Pancreas (tissue), 10 donors: ENCODE measurements at regions not wholly inside any gene's neighbourhood (a gene's known extent, or its start where the extent isn't known, plus 50 kb on each side); places are given as distances from the start of the nearest gene placed in this dataset.

Experiments used
- ATAC-seq, 4 donors: fragments of 200-7000 bp; cut with Tn5 transposase; one replicate each; pipeline versions ENCODE4 v1.8.0 to v1.9.1; 2020; ENCODE audit warnings: mild to moderate bottlenecking in 4 of 4, moderate library complexity in 4 of 4
- DNase-seq, 6 donors: peaks; one replicate each; pipeline ENCODE4 v3.0.0-alpha.2; 2020
- FAIRE-seq: peaks from 2 replicates; lab custom pipeline; 2012; peaks lifted over from hg19 to GRCh38; lab: Jason Lieb, UNC
- H3K27ac ChIP-seq, 4 donors: fragments of 200-600 bp; sonication (generic); 1 replicate in 3 of 4; 2 replicates in 1 of 4; pipeline versions ENCODE4 v1.5.0 to v1.8.0; 2020
- H3K27me3 ChIP-seq, 4 donors: fragments of 200-600 bp; one replicate each; pipeline ENCODE4 v1.8.0; 2021
- H3K36me3 ChIP-seq, 3 donors: fragments of 200-600 bp; sonication (generic) in 1 of 3; one replicate each; pipeline versions ENCODE4 v1.5.0 to v1.8.0; 2020 to 2021
- H3K4me1 ChIP-seq, 3 donors: fragments of 200-600 bp; one replicate each; pipeline ENCODE4 v1.8.0; 2021
- H3K4me3 ChIP-seq, 4 donors: fragments of 200-600 bp; sonication (generic) in 2 of 4; one replicate each; pipeline versions ENCODE4 v1.5.0 to v1.8.0; 2020 to 2021
- H3K9me3 ChIP-seq, 4 donors: fragments of 200-600 bp; one replicate each; pipeline ENCODE4 v1.8.0; 2021
- WGBS, 2 donors: extraction: QIAGEN DNeasy Blood & Tissue Kit; methylation state at CpG; one replicate each; pipeline ENCODE4 v1.1.7; 2013; 5-methylcytosine and 5-hydroxymethylcytosine counted together
- intact Hi-C, 3 donors: fragments of 100-400 bp; cut with DNase I; formaldehyde crosslinking; loops; one replicate each; pipeline versions ENCODE4 v1.11.1 to v1.14.2; 2022
- TF ChIP-seq, protein P1 (sequence below), 4 donors: fragments of 200-600 bp; sonication (generic) in 3 of 4; IDR thresholded peaks; one replicate each; pipeline versions ENCODE4 v1.5.0 to v1.8.0; 2021; ENCODE audit warnings: antibody characterized with exemption in 4 of 4
- donor health status: healthy with polysubstance abuse.
- donor health status: DM: no; HTN: no; CAD: no; lungs with moderate emphysema.
- donor health status: DM: no; HTN: no; CAD: no.
- donor health status: control.
- donor health status: control.
- donor health status: Bipolar disorder and iron deficiency.
- donor health status: DM: yes; HTN: yes; CAD: no.
- donor health status: DM: no; HTN: no; CAD: no.
- donor health status: DM: no; HTN: no; CAD: no.
- donor health status: DM: yes; HTN: yes; CAD: no.

DNA sequence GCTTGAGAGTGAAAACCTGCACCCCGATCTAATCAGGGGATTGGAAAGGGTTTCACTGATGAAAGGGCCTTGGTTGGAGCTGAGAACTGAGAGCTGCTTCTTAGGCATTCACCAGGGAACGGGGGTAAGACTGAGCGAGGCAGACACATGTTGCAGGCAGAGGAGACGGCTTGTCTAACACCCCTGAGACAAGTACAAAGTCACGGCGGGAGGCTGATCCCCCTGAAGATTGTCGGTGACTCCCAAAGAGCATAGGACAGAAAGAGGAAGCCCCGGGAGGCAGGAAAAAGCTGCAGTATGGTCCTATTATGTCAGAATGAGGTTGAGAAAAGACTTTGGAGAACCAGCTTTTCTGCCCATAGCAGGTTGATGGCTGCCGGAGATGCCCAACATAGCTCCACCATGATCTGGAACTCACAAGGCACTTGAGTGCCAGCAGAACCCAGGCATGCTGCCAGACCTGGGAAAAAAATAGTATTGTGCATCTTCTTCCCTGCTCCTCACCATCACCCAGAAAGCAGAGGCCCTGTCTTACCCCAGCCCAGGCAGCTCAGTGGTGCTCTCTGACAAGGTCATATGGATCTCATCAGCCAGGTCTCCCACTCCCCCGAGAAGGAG lies 463.9 kb upstream of the PROX1 start:
- TF ChIP-seq, protein P1, sequence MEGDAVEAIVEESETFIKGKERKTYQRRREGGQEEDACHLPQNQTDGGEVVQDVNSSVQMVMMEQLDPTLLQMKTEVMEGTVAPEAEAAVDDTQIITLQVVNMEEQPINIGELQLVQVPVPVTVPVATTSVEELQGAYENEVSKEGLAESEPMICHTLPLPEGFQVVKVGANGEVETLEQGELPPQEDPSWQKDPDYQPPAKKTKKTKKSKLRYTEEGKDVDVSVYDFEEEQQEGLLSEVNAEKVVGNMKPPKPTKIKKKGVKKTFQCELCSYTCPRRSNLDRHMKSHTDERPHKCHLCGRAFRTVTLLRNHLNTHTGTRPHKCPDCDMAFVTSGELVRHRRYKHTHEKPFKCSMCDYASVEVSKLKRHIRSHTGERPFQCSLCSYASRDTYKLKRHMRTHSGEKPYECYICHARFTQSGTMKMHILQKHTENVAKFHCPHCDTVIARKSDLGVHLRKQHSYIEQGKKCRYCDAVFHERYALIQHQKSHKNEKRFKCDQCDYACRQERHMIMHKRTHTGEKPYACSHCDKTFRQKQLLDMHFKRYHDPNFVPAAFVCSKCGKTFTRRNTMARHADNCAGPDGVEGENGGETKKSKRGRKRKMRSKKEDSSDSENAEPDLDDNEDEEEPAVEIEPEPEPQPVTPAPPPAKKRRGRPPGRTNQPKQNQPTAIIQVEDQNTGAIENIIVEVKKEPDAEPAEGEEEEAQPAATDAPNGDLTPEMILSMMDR (IDR thresholded peaks at IDR 0.05) = no peak
- DNase-seq = no peak
- H3K4me1 ChIP-seq = no peaks in the 10 kb centered on the region

DNA sequence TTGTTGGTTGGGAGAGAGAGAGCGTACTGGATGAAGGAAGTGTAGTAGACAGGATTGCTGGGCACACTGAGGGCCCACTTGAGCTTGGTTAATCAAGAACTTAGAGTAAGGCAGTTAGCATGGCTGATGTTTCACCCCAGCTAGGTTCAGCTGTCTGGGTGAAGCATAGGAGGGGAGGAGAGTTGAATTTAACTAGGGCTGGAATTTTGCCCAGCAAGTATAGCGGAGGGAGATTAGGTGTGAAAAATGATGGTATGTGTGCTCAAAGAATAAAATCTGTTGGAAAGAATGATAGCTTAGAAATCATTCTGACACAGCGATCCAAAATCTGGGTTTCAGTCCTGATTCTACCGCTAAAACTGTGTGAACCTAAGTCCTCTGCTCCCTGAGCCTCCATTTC lies 461.5 kb upstream of the PROX1 start:
- H3K36me3 ChIP-seq = no peaks in the 10 kb centered on the region
- WGBS, 2 donors = 78 to 84% methylated on average over 4 of the region's 4 CpGs
- H3K4me3 ChIP-seq = no peak overlapping the region
- no peak overlapping the region for H3K27ac ChIP-seq
- DNase-seq (no peak), FAIRE-seq (no peak), ATAC-seq (no peak)
- no peaks in the 10 kb centered on the region for H3K9me3 ChIP-seq
- H3K27me3 ChIP-seq = no peaks in the 10 kb centered on the region
- H3K4me1 ChIP-seq = peaks cover 0 to 2% (median 0%) of the 10 kb centered on the region in 3 donors
- TF ChIP-seq, protein P1 (IDR thresholded peaks at IDR 0.05) = no peak
- intact Hi-C loops = no loop called here

More for the DNA sequence above, 463.9 kb upstream of the PROX1 start:
- Histone ChIP-seq H3K9me3 (no peaks in the 10 kb centered on the region), H3K27me3 (no peaks in the 10 kb centered on the region), H3K4me3 (no peak overlapping the region), H3K27ac (no peak overlapping the region), H3K36me3 (no peaks in the 10 kb centered on the region)
- ATAC-seq = no peak
- 78 to 90% methylated on average over 10 of the region's 10 CpGs for WGBS, 2 donors
- intact Hi-C loops = no loop called here
- no peak for FAIRE-seq

DNA sequence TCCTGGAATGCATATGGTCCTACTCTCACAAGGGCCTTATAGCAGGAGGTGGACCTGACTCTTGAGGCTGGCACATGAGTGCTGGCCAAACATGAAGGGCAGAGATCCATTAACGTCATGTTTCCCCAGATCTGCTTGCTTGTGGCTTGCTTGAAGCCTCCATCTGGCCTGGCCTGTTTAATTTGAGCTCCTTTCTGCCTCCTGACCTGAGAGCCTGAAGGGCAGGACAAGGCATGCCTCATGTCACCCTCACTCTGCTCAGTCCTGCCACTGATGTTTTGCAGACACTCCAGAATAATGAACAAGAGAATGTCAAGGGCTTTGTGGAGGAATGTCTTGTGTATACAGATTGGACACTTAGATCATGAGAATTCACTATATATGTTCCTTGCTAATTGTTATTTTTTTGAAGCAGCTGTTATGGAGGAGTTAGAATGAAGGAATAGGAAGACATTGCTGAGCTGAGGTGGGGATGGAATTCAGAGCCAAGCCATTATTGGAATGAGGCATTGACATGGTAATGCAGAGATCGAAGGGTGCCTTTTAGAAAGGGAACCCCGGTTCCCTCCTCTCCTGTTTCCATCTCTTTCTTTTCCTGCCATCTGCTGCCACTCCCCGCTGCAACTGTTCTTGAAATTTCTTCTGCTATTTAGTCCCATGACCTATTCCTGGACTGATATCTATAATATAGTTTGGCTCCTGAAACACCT lies 457.0 kb upstream of the PROX1 start:
- WGBS, 2 donors = 79 to 90% methylated on average over 4 of the region's 4 CpGs
- DNase-seq (no peak), FAIRE-seq (no peak), ATAC-seq (peak in 2 of 4 donors; percentile 5 to 9)
- Histone ChIP-seq H3K9me3 (no peaks in the 10 kb centered on the region), H3K4me1 (peaks cover 0 to 7% (median 6%) of the 10 kb centered on the region in 3 donors), H3K27ac (peak overlapping the region in 1 of 4 donors; percentile 49), H3K4me3 (no peak overlapping the region), H3K27me3 (no peaks in the 10 kb centered on the region), H3K36me3 (no peaks in the 10 kb centered on the region)
- intact Hi-C loops = no loop called here
- TF ChIP-seq, protein P1 (IDR thresholded peaks at IDR 0.05) = no peak

DNA sequence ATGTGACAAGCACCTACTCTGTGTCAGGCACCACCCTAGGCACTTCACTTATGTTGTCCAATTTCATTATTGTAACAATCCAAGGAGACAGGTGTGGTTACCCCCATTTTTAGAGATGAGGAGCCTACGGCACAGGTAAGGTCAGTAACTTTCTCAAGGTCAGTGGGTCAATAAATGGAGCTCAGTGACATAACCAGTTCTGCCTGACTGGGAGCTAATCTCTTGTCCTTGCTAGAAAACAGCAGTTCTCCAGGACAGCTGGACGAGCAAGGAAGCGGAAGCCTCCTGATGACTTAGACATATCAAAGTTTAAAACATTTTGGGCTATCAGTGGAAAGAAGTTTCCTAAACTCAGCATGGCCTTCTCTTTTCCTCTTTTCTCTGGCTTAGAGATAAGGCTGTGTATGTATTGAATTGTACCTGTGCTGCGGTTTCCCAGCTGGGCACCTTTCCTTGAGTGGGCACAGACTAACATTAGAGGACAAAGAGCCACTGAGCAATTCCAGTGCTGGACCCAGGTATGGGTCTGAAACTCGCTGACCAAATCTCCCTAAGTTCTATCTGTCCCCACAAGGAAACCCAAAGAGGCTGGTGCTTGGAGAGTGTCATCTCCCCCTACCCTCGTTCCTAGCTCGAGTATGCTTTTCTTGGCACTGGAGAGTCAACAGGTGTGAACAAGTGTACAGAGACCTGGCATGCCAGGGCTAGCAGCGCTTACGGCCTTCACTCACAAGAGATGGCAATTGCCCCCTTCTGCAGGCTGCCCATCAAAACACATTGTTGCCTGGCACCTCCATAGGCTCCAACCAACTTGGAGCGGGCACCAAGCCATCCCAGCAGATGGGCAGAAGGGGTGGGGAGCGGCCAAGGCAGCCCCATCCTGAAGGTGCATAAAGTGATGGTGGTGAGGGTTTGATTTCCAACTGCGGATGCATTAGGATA lies 456.1 kb upstream of the PROX1 start:
- DNase-seq (peak; percentile 28 to 78 (median 63)), FAIRE-seq (no peak), ATAC-seq (peak; percentile 86 to 93 (median 90))
- H3K4me1 ChIP-seq = peaks cover 0 to 7% (median 6%) of the 10 kb centered on the region in 3 donors
- no peaks in the 10 kb centered on the region for H3K27me3 ChIP-seq
- intact Hi-C loops = no loop called here
- H3K36me3 ChIP-seq = no peaks in the 10 kb centered on the region
- H3K9me3 ChIP-seq = no peaks in the 10 kb centered on the region
- H3K27ac ChIP-seq = peak overlapping the region in 1 of 4 donors; percentile 49
- WGBS, 2 donors = 39 to 60% methylated on average over 12 of the region's 12 CpGs
- H3K4me3 ChIP-seq = no peak overlapping the region
- TF ChIP-seq, protein P1 (IDR thresholded peaks at IDR 0.05) = no peak
